OCI-LY7 (cell line): ENCODE measurements at regions not wholly inside any gene's neighbourhood (a gene's known extent, or its start where the extent isn't known, plus 50 kb on each side); places are given as distances from the start of the nearest gene placed in this dataset.

Experiments used
- BruUV-seq: library from RNA; stranded (reverse); fragments of 400-500 nt; replicated peaks from 2 replicates; lab custom pipeline; 2021; lab: Mats Ljungman, UMichigan
- CTCF ChIA-PET: fragments of 300-600 bp; sonication (Branson Sonifier 250); formaldehyde crosslinking; loops from one replicate; lab custom pipeline; 2022; ENCODE audit warnings: antibody characterized with exemption; ENCODE audit not compliant: unreplicated experiment; lab: Charles Lee
- POLR2A ChIA-PET: fragments of 300-600 bp; sonication (Branson Sonifier 250); formaldehyde crosslinking; loops from one replicate; lab custom pipeline; 2022; ENCODE audit warnings: antibody characterized with exemption; lab: Charles Lee
- DNase-seq: peaks from one replicate; pipeline ENCODE4 v3.0.0-alpha.2; 2015; ENCODE audit warnings: low spot score
- H2AFZ ChIP-seq: fragments of 200-600 bp; sonication (generic), shearing (Covaris generic); 2 replicates; pipeline ENCODE4 v1.6.1; 2014; ENCODE audit warnings: mild to moderate bottlenecking, antibody characterized with exemption, low read length, moderate library complexity
- H3K27ac ChIP-seq: fragments of 200-600 bp; sonication (generic); 2 replicates; pipeline ENCODE4 v1.5.1; 2014; ENCODE audit warnings: mixed run types, low read depth, mild to moderate bottlenecking, moderate library complexity, low read length, inconsistent platforms; ENCODE audit not compliant: poor library complexity, severe bottlenecking
- H3K36me3 ChIP-seq: fragments of 200-600 bp; sonication (generic); 2 replicates; pipeline ENCODE4 v1.6.1; 2014; ENCODE audit warnings: mild to moderate bottlenecking, antibody characterized with exemption, low read length, moderate library complexity, mixed read lengths; ENCODE audit not compliant: insufficient read depth
- H3K4me1 ChIP-seq: fragments of 200-600 bp; sonication (generic); 2 replicates; pipeline ENCODE4 v1.5.1; 2014; ENCODE audit warnings: mild to moderate bottlenecking, low read length; ENCODE audit not compliant: insufficient read depth, poor library complexity, severe bottlenecking
- H3K4me2 ChIP-seq: fragments of 200-600 bp; sonication (generic); 2 replicates; pipeline ENCODE4 v1.6.1; 2014; ENCODE audit warnings: mild to moderate bottlenecking, low read length
- H3K4me3 ChIP-seq: fragments of 200-600 bp; sonication (generic); 2 replicates; pipeline ENCODE4 v1.5.1; 2014; ENCODE audit warnings: mild to moderate bottlenecking, low read depth, low read length; ENCODE audit not compliant: poor library complexity, severe bottlenecking
- H3K79me2 ChIP-seq: fragments of 200-600 bp; sonication (generic); 2 replicates; pipeline ENCODE4 v1.6.1; 2016; ENCODE audit warnings: low read depth, mild to moderate bottlenecking, low read length, moderate library complexity, mixed read lengths; ENCODE audit not compliant: insufficient read depth
- H3K9me2 ChIP-seq: fragments of 200-600 bp; sonication (generic); 2 replicates; pipeline ENCODE4 v1.6.1; 2016; ENCODE audit warnings: mild to moderate bottlenecking, low read length, mixed read lengths; ENCODE audit not compliant: insufficient read depth
- H3K9me3 ChIP-seq: fragments of 200-600 bp; sonication (generic); 2 replicates; pipeline ENCODE4 v1.6.1; 2014; ENCODE audit warnings: mild to moderate bottlenecking, mixed run types, low read length, mixed read lengths
- H4K20me1 ChIP-seq: fragments of 200-600 bp; sonication (generic); 2 replicates; pipeline ENCODE4 v1.6.1; 2014; ENCODE audit warnings: mild to moderate bottlenecking, antibody characterized with exemption, low read length, moderate library complexity, mixed read lengths; ENCODE audit not compliant: insufficient read depth
- EZH2phosphoT487 ChIP-seq: fragments of 200-600 bp; sonication (generic); IDR thresholded peaks from 2 replicates; pipeline ENCODE4 v1.6.1; 2018; ENCODE audit warnings: low read depth, borderline replicate concordance, mild to moderate bottlenecking, mixed run types, antibody characterized with exemption, low read length, moderate library complexity, mixed read lengths
- intact Hi-C: fragments of 100-400 bp; cut with micrococcal nuclease; formaldehyde crosslinking; loops from one replicate; pipeline ENCODE4 v1.10.0; 2022; ENCODE audit not compliant: unreplicated experiment
- TF ChIP-seq, protein P1 (sequence below): fragments of 200-600 bp; sonication (generic); conservative IDR thresholded peaks from 2 replicates; pipeline ENCODE4 v1.5.1; 2014; ENCODE audit warnings: mild to moderate bottlenecking, antibody characterized with exemption, low read length, moderate library complexity, mixed read lengths

DNA sequence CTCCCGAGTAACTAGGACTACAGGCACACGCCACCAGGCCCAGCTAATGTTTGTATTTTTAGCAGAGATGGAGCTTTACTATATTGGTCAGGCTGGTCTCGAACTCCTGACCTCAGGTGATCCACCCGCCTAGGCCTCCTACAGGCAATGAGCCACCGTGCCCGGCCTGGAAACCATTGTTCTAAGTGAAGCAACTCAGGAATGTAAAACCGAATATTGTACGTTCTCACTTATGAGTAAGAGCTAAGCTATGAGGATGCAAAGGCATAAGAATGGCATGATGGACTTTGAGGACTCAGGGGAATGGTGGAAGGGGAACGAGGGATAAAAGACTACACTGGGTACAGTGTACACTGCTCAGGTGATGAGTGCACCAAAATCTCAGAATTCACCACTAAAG, 235.1 kb upstream of the AUTS2 start:
- H3K36me3 ChIP-seq: no peaks in the 10 kb centered on the region

DNA sequence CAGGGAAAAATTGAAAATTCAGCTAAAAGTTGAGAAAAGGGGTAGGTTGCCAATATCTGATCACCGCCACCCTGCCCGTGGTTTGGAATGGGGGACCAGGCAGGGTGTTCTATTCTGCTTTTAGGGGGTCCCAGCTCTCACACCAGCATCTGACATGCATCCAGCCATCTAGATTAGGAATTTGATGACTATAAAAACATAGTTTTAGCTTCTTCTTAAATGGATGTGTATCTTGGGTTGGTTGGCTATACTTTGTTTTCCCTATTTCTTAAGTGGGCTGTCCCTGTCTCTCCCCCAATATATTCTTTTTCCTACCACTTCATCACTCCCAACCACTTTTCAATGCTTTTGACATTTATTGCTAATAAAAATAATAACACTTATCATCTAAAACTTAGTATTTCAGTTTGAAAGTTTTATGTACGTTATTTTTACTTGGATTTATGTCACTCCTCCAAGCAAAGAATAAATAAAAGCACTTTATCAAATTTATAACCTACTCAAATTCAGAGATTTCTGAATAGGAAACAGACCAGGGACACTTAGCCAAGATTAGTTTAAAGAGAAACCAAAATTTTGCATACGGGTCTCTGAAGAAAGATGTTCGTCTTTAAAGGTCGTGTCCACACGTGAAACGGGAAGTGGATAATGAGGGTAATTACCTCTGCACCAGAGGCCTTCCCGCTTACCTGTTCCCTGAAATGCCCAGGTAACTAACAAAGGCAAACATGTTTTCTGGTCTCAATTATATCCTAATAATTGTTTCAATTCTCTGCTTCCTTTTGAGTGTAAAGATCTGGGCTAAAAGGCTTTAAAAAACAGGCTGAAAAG, 233.2 kb upstream of the AUTS2 start:
- DNase-seq: peak; percentile 44
- Histone ChIP-seq H3K4me3 (no peak overlapping the region), H2AFZ (peak overlapping the region; percentile 84), H3K9me3 (no peaks in the 10 kb centered on the region), H3K79me2 (no peaks in the 10 kb centered on the region), H3K27ac (no peak overlapping the region), H3K4me1 (peaks cover 12% of the 10 kb centered on the region), H3K36me3 (no peaks in the 10 kb centered on the region), H3K4me2 (peak overlapping the region; percentile 56), H4K20me1 (no peaks in the 10 kb centered on the region), H3K9me2 (no peaks in the 10 kb centered on the region)
- ChIA-PET POLR2A (interaction anchor here (0.5 to 0.7 kb wide), 2 partner anchors 12 to 788 kb away, joined by 3 read pairs; no protein-coding TSS in a partner anchor), CTCF (no interaction called here)
- intact Hi-C loops: no loop called here
- no TSS peak for BruUV-seq
- TF ChIP-seq, protein P1, sequence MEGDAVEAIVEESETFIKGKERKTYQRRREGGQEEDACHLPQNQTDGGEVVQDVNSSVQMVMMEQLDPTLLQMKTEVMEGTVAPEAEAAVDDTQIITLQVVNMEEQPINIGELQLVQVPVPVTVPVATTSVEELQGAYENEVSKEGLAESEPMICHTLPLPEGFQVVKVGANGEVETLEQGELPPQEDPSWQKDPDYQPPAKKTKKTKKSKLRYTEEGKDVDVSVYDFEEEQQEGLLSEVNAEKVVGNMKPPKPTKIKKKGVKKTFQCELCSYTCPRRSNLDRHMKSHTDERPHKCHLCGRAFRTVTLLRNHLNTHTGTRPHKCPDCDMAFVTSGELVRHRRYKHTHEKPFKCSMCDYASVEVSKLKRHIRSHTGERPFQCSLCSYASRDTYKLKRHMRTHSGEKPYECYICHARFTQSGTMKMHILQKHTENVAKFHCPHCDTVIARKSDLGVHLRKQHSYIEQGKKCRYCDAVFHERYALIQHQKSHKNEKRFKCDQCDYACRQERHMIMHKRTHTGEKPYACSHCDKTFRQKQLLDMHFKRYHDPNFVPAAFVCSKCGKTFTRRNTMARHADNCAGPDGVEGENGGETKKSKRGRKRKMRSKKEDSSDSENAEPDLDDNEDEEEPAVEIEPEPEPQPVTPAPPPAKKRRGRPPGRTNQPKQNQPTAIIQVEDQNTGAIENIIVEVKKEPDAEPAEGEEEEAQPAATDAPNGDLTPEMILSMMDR: no peak
- TF ChIP-seq EZH2phosphoT487: no peak

More for the DNA sequence above, 235.1 kb upstream of the AUTS2 start:
- Histone ChIP-seq H3K4me2 (no peak overlapping the region), H3K27ac (no peak overlapping the region), H4K20me1 (no peaks in the 10 kb centered on the region), H3K9me2 (no peaks in the 10 kb centered on the region), H3K4me3 (no peak overlapping the region), H2AFZ (no peak overlapping the region), H3K4me1 (peaks cover 12% of the 10 kb centered on the region), H3K9me3 (no peaks in the 10 kb centered on the region), H3K79me2 (no peaks in the 10 kb centered on the region)
- BruUV-seq: no TSS peak
- TF ChIP-seq EZH2phosphoT487: no peak
- TF ChIP-seq, protein P1: no peak
- CTCF ChIA-PET: no interaction called here
- POLR2A ChIA-PET: interaction anchor here (0.6 kb wide), 1 partner anchor 552 kb away, joined by 4 read pairs; no protein-coding TSS in a partner anchor
- DNase-seq: no peak
- intact Hi-C loops: no loop called here
